Activated B cell treated with CpG ODN at 0.5 μM for 24 hours (primary cell): ENCODE measurements at regions not wholly inside any gene's neighbourhood (a gene's known extent, or its start where the extent isn't known, plus 50 kb on each side); places are given as distances from the start of the nearest gene placed in this dataset.

Source experiments
- ATAC-seq: fragments of 200-7000 bp; cut with Tn5 transposase; one replicate; pipeline ENCODE4 v1.10.0; 2021; ENCODE audit warnings: low read depth, mild to moderate bottlenecking, moderate library complexity
- CTCF ChIA-PET: fragments of 350-600 bp; sonication (Branson Sonifier 250); formaldehyde crosslinking; loops from one replicate; lab custom pipeline; 2021; ENCODE audit warnings: antibody characterized with exemption; lab: Charles Lee
- POLR2A ChIA-PET: fragments of 350-600 bp; sonication (Branson Sonifier 250); formaldehyde crosslinking; loops from one replicate; lab custom pipeline; 2021; ENCODE audit warnings: antibody characterized with exemption; lab: Charles Lee
- DNase-seq: peaks from one replicate; pipeline ENCODE4 v3.0.0; 2022
- H3K27ac Mint-ChIP-seq: one replicate; pipeline ENCODE4 v1.8.0; 2020; ENCODE audit warnings: mixed read lengths
- H3K27me3 Mint-ChIP-seq: one replicate; pipeline ENCODE4 v1.8.0; 2021; ENCODE audit warnings: mixed read lengths
- H3K36me3 Mint-ChIP-seq: one replicate; pipeline ENCODE4 v1.8.0; 2021; ENCODE audit warnings: low read depth, mixed read lengths
- H3K4me1 Mint-ChIP-seq: one replicate; pipeline ENCODE4 v1.8.0; 2021; ENCODE audit warnings: mixed read lengths
- H3K4me3 Mint-ChIP-seq: one replicate; pipeline ENCODE4 v1.8.0; 2020; ENCODE audit warnings: mild to moderate bottlenecking, mixed read lengths
- H3K9me3 Mint-ChIP-seq: one replicate; pipeline ENCODE4 v1.8.0; 2020; ENCODE audit warnings: mixed read lengths
- CTCF ChIP-seq: fragments of 200-600 bp; IDR thresholded peaks from one replicate; pipeline ENCODE4 v1.8.0; 2022; ENCODE audit warnings: antibody characterized with exemption, mild to moderate bottlenecking
- intact Hi-C: fragments of 100-400 bp; cut with micrococcal nuclease; formaldehyde crosslinking; loops from one replicate; pipeline ENCODE4 v1.15.1; 2024

DNA sequence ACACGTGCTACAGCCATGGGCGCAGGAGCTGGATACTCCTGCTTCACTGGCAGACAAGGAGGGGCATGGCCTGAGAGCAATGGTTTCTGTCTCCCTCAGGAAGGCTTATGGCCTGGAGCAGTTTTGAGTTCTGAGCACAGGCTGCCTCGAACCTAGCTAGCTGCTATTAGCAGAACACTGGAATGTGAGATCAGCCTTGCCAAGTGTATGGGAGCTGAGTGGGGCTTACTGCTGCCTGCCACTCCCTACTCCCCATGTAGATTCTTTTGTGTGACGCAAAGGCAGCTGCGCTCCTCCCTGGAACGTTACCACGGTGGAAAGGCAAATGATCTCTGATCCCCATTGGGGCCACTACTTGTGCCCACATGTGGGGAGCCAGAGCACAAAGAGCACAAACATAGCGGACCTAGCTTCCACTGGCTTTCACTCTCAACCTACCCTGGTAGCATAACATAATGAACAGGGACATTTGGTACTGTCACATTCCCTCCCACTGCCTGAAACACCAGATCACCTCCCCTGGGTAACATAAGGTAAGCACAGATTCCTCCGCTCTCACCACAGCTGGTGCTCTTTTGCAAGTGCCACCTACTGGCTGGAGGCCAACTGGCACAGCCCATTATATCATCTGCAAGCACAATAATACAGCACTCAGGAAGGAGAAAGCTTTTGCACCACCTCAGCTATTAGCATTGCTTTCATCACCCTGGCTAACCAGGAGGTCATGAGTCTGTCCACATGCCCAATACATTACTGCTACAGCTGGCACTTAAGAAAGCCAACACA, 84.6 kb upstream of the GUCY1A2 start:
- no peak overlapping the region for H3K4me3 Mint-ChIP-seq
- DNase-seq (no peak), ATAC-seq (no peak)
- H3K4me1 Mint-ChIP-seq = no peaks in the 10 kb centered on the region
- no peaks in the 10 kb centered on the region for H3K36me3 Mint-ChIP-seq
- H3K9me3 Mint-ChIP-seq = peaks cover 7% of the 10 kb centered on the region
- H3K27ac Mint-ChIP-seq = no peak overlapping the region
- intact Hi-C loops = no loop called here
- ChIA-PET POLR2A (no interaction called here), CTCF (no interaction called here)
- no peaks in the 10 kb centered on the region for H3K27me3 Mint-ChIP-seq
- TF ChIP-seq CTCF = no peak

DNA sequence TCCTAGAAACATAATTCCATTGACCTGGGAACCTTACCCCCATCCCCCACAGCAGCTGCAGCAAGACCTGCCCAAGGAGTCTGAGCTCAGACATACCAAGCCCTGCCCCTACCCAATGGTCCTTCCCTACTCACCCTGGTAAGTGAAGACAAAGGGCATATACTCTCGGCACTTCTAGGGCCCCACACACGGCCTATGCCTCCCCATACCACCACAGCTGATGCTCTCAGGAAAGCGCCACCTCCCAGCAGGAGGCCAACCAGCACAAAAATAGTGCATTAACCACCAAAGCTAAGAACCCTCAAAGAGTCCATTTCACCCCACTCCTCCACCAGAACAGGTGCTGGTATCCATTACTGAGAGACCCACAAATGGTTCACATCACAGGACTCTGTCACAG, 74.4 kb upstream of the GUCY1A2 start:
- intact Hi-C loops = no loop called here
- Mint-ChIP-seq H3K36me3 (no peaks in the 10 kb centered on the region), H3K9me3 (peaks cover 20% of the 10 kb centered on the region), H3K27ac (no peak overlapping the region), H3K4me1 (no peaks in the 10 kb centered on the region), H3K27me3 (no peaks in the 10 kb centered on the region), H3K4me3 (no peak overlapping the region)
- no peak for ATAC-seq
- no peak for DNase-seq
- CTCF ChIA-PET = no interaction called here
- no peak for TF ChIP-seq CTCF
- POLR2A ChIA-PET = interaction anchor here (0.6 kb wide), 1 partner anchor 58 kb away, joined by 4 read pairs; no protein-coding TSS in a partner anchor

- DNase-seq (no peak), ATAC-seq (no peak)
- POLR2A ChIA-PET = no interaction called here
- Mint-ChIP-seq H3K4me1 (no peaks in the 10 kb centered on the region), H3K36me3 (no peaks in the 10 kb centered on the region), H3K27me3 (no peaks in the 10 kb centered on the region), H3K4me3 (no peak overlapping the region), H3K27ac (no peak overlapping the region), H3K9me3 (peaks cover 16% of the 10 kb centered on the region)
- intact Hi-C loops = no loop called here
- no peak for TF ChIP-seq CTCF
- CTCF ChIA-PET = no interaction called here
Observed at GRCh38 chr11:107078375-107078774, 60.1 kb upstream of the GUCY1A2 start.

GRCh38 chr11:107076832-107077231, 58.6 kb upstream of the GUCY1A2 start:
- intact Hi-C loops = no loop called here
- ChIA-PET CTCF (no interaction called here), POLR2A (no interaction called here)
- no peak for TF ChIP-seq CTCF
- Mint-ChIP-seq H3K4me3 (no peak overlapping the region), H3K27ac (no peak overlapping the region), H3K27me3 (no peaks in the 10 kb centered on the region), H3K36me3 (no peaks in the 10 kb centered on the region), H3K4me1 (no peaks in the 10 kb centered on the region), H3K9me3 (peaks cover 9% of the 10 kb centered on the region)
- DNase-seq (no peak), ATAC-seq (no peak)

- no peaks in the 10 kb centered on the region for H3K9me3 Mint-ChIP-seq
- H3K36me3 Mint-ChIP-seq = no peaks in the 10 kb centered on the region
- TF ChIP-seq CTCF = no peak
- ChIA-PET POLR2A (no interaction called here), CTCF (no interaction called here)
- H3K4me3 Mint-ChIP-seq = no peak overlapping the region
- no peak overlapping the region for H3K27ac Mint-ChIP-seq
- H3K27me3 Mint-ChIP-seq = no peaks in the 10 kb centered on the region
- DNase-seq (no peak), ATAC-seq (no peak)
- H3K4me1 Mint-ChIP-seq = no peaks in the 10 kb centered on the region
- intact Hi-C loops = no loop called here
Observed at GRCh38 chr11:107071129-107071528, 52.9 kb upstream of the GUCY1A2 start.
